ENCODE measurements at regions not wholly inside any gene's neighbourhood (a gene's known extent, or its start where the extent isn't known, plus 50 kb on each side); places are given as distances from the start of the nearest gene placed in this dataset.

GRCh38 chr6:21808045-21808470 lies 214.5 kb downstream of the SOX4 start:
- Histone ChIP-seq H3K27ac (ENCODE audit: low read length) (no peak overlapping the region), H3K27me3 (ENCODE audit: control insufficient read depth, insufficient read depth, low read length) (no peaks in the 10 kb centered on the region), H3K4me3 (ENCODE audit: low read length) (no peak overlapping the region), H3K36me3 (ENCODE audit: control insufficient read depth, insufficient read depth, low read length) (peaks cover 4% of the 10 kb centered on the region; the same call in 1 of the 2 replicates), H3K4me1 (ENCODE audit: control insufficient read depth, insufficient read depth, low read length) (peaks cover 4% of the 10 kb centered on the region; the same call in 1 of the 2 replicates), H3K9me3 (ENCODE audit: control insufficient read depth, insufficient read depth, low read length) (no peaks in the 10 kb centered on the region)
- DNase-seq (ENCODE audit: low read depth, low spot score), result no peak
- no CpG with 5 or more reads among the region's 7 CpGs for WGBS (ENCODE audit: insufficient coverage, insufficient read length)

DNA sequence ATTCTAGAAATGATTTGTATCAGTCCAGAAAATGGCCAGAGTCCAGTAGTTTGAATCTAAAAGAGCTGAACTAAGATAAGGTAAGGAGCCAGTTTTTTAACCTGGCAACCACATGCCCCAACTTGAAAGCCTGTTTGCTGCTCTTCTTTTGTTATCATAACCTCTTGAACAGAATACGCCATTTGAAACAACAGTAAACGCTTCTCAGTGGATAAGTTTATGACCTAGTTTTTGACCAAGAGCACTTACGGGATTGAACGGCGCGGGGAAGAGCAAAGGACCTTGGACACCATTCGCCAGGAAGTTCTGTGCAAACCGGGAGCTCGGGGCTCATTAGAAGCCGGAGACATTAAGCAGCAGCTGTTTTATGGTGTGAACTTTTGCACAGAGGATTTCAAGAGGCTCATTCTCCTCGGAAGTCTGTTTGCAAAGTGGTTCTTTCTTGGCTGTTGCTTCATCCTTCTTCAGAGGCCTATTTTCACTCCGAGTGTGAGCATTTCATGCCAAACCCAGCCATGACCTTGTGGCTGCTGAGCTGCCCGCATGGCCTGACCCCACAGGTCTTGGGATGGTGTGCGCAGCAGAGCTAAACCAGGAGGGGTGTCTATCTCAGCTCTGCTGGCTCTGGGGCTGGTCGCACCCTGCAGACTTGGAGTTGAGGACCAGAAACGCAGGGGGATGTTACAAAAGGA lies 215.1 kb downstream of the SOX4 start:
- no peak for DNase-seq (ENCODE audit: low read depth, low spot score)
- Histone ChIP-seq H3K4me3 (ENCODE audit: low read length) (no peak overlapping the region), H3K36me3 (ENCODE audit: control insufficient read depth, insufficient read depth, low read length) (peaks cover 4% of the 10 kb centered on the region; the same call in 1 of the 2 replicates), H3K9me3 (ENCODE audit: control insufficient read depth, insufficient read depth, low read length) (no peaks in the 10 kb centered on the region), H3K27me3 (ENCODE audit: control insufficient read depth, insufficient read depth, low read length) (no peaks in the 10 kb centered on the region), H3K4me1 (ENCODE audit: control insufficient read depth, insufficient read depth, low read length) (peaks cover 4% of the 10 kb centered on the region; the same call in 1 of the 2 replicates), H3K27ac (ENCODE audit: low read length) (no peak overlapping the region)
- WGBS (ENCODE audit: insufficient coverage, insufficient read length), result no CpG with 5 or more reads among the region's 16 CpGs

GRCh38 chr6:21811484-21811883 lies 217.9 kb downstream of the SOX4 start:
- no peak overlapping the region for H3K27ac ChIP-seq (ENCODE audit: low read length)
- DNase-seq (ENCODE audit: low read depth, low spot score), result no peak
- H3K27me3 ChIP-seq (ENCODE audit: control insufficient read depth, insufficient read depth, low read length), result no peaks in the 10 kb centered on the region
- H3K9me3 ChIP-seq (ENCODE audit: control insufficient read depth, insufficient read depth, low read length), result no peaks in the 10 kb centered on the region
- no peak overlapping the region for H3K4me3 ChIP-seq (ENCODE audit: low read length)
- H3K36me3 ChIP-seq (ENCODE audit: control insufficient read depth, insufficient read depth, low read length), result peaks cover 4% of the 10 kb centered on the region; the same call in 1 of the 2 replicates
- H3K4me1 ChIP-seq (ENCODE audit: control insufficient read depth, insufficient read depth, low read length), result peaks cover 5% of the 10 kb centered on the region; the same call in 1 of the 2 replicates
- no CpG with 5 or more reads among the region's 4 CpGs for WGBS (ENCODE audit: insufficient coverage, insufficient read length)

GRCh38 chr6:21816231-21816630 lies 222.7 kb downstream of the SOX4 start:
- Histone ChIP-seq H3K27ac (ENCODE audit: low read length) (no peak overlapping the region), H3K4me3 (ENCODE audit: low read length) (no peak overlapping the region), H3K36me3 (ENCODE audit: control insufficient read depth, insufficient read depth, low read length) (no peaks in the 10 kb centered on the region), H3K4me1 (ENCODE audit: control insufficient read depth, insufficient read depth, low read length) (peaks cover 1% of the 10 kb centered on the region; the same call in 1 of the 2 replicates), H3K9me3 (ENCODE audit: control insufficient read depth, insufficient read depth, low read length) (no peaks in the 10 kb centered on the region), H3K27me3 (ENCODE audit: control insufficient read depth, insufficient read depth, low read length) (no peaks in the 10 kb centered on the region)
- DNase-seq (ENCODE audit: low read depth, low spot score), result no peak
- WGBS (ENCODE audit: insufficient coverage, insufficient read length), result no CpG with 5 or more reads among the region's 3 CpGs

- H3K4me1 ChIP-seq (ENCODE audit: control insufficient read depth, insufficient read depth, low read length), result no peaks in the 10 kb centered on the region
- no peaks in the 10 kb centered on the region for H3K9me3 ChIP-seq (ENCODE audit: control insufficient read depth, insufficient read depth, low read length)
- no peaks in the 10 kb centered on the region for H3K36me3 ChIP-seq (ENCODE audit: control insufficient read depth, insufficient read depth, low read length)
- no peak overlapping the region for H3K4me3 ChIP-seq (ENCODE audit: low read length)
- no peak for DNase-seq (ENCODE audit: low read depth, low spot score)
- H3K27me3 ChIP-seq (ENCODE audit: control insufficient read depth, insufficient read depth, low read length), result no peaks in the 10 kb centered on the region
- H3K27ac ChIP-seq (ENCODE audit: low read length), result no peak overlapping the region
- no CpG with 5 or more reads among the region's 6 CpGs for WGBS (ENCODE audit: insufficient coverage, insufficient read length)
Measured at GRCh38 chr6:21820442-21820841, 226.9 kb downstream of the SOX4 start.

GRCh38 chr6:21823371-21823770 lies 229.8 kb downstream of the SOX4 start:
- no peaks in the 10 kb centered on the region for H3K27me3 ChIP-seq (ENCODE audit: control insufficient read depth, insufficient read depth, low read length)
- H3K36me3 ChIP-seq (ENCODE audit: control insufficient read depth, insufficient read depth, low read length), result no peaks in the 10 kb centered on the region
- WGBS (ENCODE audit: insufficient coverage, insufficient read length), result no CpG with 5 or more reads among the region's 1 CpG
- no peaks in the 10 kb centered on the region for H3K9me3 ChIP-seq (ENCODE audit: control insufficient read depth, insufficient read depth, low read length)
- peaks cover 1% of the 10 kb centered on the region; the same call in 1 of the 2 replicates for H3K4me1 ChIP-seq (ENCODE audit: control insufficient read depth, insufficient read depth, low read length)
- H3K4me3 ChIP-seq (ENCODE audit: low read length), result no peak overlapping the region
- no peak overlapping the region for H3K27ac ChIP-seq (ENCODE audit: low read length)
- no peak for DNase-seq (ENCODE audit: low read depth, low spot score)

DNA sequence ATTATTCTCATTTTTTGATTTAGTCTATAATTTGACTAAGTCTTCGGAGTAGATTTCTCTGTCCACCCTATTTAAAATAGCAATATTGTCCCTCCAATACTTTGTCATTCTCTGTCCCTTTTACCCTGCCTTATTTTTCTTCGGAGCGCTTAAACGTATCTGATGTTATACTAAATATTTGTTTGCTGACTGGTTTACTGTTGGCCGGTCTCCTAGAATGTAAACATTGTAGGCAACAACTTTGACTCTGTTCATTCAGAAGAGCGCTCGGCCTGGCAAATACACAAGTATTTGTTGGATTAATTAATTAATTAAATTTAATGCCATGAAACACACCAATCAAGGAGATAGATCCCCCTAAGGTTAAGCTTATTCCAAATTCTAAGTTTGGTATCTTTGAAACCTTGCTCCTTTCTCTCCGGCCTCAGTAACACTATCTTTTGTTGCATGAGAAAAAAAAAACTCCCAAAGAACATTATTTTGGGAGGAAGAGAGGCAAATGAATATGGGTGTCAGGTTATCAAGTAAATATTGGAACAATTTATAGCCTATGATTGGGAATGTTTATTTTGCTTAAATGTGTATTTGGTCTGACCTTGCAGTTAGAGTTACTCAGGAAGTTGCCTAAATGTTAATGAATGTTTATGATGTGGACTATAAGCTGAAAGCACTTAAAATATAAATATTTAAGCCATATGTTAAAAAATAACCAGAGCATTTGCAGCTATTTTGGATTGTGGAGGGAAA lies 231.1 kb downstream of the SOX4 start:
- no peak overlapping the region for H3K4me3 ChIP-seq (ENCODE audit: low read length)
- H3K27ac ChIP-seq (ENCODE audit: low read length), result no peak overlapping the region
- no peak for DNase-seq (ENCODE audit: low read depth, low spot score)
- no CpG with 5 or more reads among the region's 8 CpGs for WGBS (ENCODE audit: insufficient coverage, insufficient read length)
- H3K36me3 ChIP-seq (ENCODE audit: control insufficient read depth, insufficient read depth, low read length), result no peaks in the 10 kb centered on the region
- no peaks in the 10 kb centered on the region for H3K9me3 ChIP-seq (ENCODE audit: control insufficient read depth, insufficient read depth, low read length)
- H3K27me3 ChIP-seq (ENCODE audit: control insufficient read depth, insufficient read depth, low read length), result no peaks in the 10 kb centered on the region
- H3K4me1 ChIP-seq (ENCODE audit: control insufficient read depth, insufficient read depth, low read length), result peaks cover 1% of the 10 kb centered on the region; the same call in 1 of the 2 replicates

- no peak overlapping the region for H3K4me3 ChIP-seq (ENCODE audit: low read length)
- no CpG with 5 or more reads among the region's 7 CpGs for WGBS (ENCODE audit: insufficient coverage, insufficient read length)
- DNase-seq (ENCODE audit: low read depth, low spot score), result no peak
- H3K27ac ChIP-seq (ENCODE audit: low read length), result no peak overlapping the region
- H3K9me3 ChIP-seq (ENCODE audit: control insufficient read depth, insufficient read depth, low read length), result no peaks in the 10 kb centered on the region
- peaks cover 1% of the 10 kb centered on the region; the same call in 1 of the 2 replicates for H3K4me1 ChIP-seq (ENCODE audit: control insufficient read depth, insufficient read depth, low read length)
- H3K36me3 ChIP-seq (ENCODE audit: control insufficient read depth, insufficient read depth, low read length), result no peaks in the 10 kb centered on the region
- H3K27me3 ChIP-seq (ENCODE audit: control insufficient read depth, insufficient read depth, low read length), result no peaks in the 10 kb centered on the region
Measured at GRCh38 chr6:21826023-21826422, 232.5 kb downstream of the SOX4 start.

- Histone ChIP-seq H3K27ac (ENCODE audit: low read length) (no peak overlapping the region), H3K36me3 (ENCODE audit: control insufficient read depth, insufficient read depth, low read length) (no peaks in the 10 kb centered on the region), H3K27me3 (ENCODE audit: control insufficient read depth, insufficient read depth, low read length) (no peaks in the 10 kb centered on the region), H3K4me1 (ENCODE audit: control insufficient read depth, insufficient read depth, low read length) (peaks cover 1% of the 10 kb centered on the region; the same call in 1 of the 2 replicates), H3K4me3 (ENCODE audit: low read length) (no peak overlapping the region), H3K9me3 (ENCODE audit: control insufficient read depth, insufficient read depth, low read length) (no peaks in the 10 kb centered on the region)
- no CpG with 5 or more reads among the region's 9 CpGs for WGBS (ENCODE audit: insufficient coverage, insufficient read length)
- DNase-seq (ENCODE audit: low read depth, low spot score), result no peak
Measured at GRCh38 chr6:21826904-21827303, 233.4 kb downstream of the SOX4 start.

DNA sequence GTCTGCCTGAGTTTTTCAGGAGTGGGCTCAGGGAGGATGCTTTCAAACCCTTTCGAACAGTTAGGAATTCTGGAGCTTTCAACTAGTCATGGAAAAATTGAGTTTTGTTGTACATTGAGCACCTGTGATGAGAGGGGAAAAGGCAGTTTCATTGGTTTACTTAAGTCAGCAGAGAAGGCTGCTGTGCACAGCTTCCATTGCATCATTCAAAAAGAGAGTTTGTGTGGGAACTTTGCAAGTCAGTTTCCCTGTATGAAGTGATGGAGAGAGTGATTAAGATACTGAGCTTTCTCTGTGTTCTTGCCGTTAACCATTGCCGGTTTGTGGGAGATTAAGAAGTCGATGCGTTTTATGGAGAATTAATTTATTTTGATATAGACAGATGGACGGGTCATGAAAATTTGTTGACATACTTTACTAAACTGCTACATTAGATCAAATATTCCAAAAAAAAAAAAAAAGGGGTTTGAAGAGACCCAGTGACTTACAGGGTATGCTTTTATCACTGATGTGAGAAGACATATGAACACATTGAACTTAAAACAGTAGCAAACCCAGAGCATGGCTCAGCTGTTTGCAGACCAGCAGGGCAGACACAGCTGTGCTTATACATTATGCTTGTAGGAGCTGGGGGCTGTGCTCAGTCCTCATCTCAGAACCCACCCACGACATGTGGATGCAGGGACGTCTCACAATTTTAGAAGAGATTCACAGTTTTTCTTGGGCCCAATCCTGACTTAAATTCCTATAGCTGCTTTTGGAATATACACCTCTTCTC lies 234.1 kb downstream of the SOX4 start:
- Histone ChIP-seq H3K36me3 (ENCODE audit: control insufficient read depth, insufficient read depth, low read length) (no peaks in the 10 kb centered on the region), H3K27ac (ENCODE audit: low read length) (no peak overlapping the region), H3K4me1 (ENCODE audit: control insufficient read depth, insufficient read depth, low read length) (peaks cover 1% of the 10 kb centered on the region; the same call in 1 of the 2 replicates), H3K9me3 (ENCODE audit: control insufficient read depth, insufficient read depth, low read length) (no peaks in the 10 kb centered on the region), H3K4me3 (ENCODE audit: low read length) (no peak overlapping the region), H3K27me3 (ENCODE audit: control insufficient read depth, insufficient read depth, low read length) (no peaks in the 10 kb centered on the region)
- WGBS (ENCODE audit: insufficient coverage, insufficient read length), result 100% methylated on average over 3 of the region's 8 CpGs
- DNase-seq (ENCODE audit: low read depth, low spot score), result no peak
